SJSA1 (cell line): ENCODE measurements at regions not wholly inside any gene's neighbourhood (a gene's known extent, or its start where the extent isn't known, plus 50 kb on each side); places are given as distances from the start of the nearest gene placed in this dataset.
"Not testable (repeated sequence)": the region's sequence is repeated elsewhere in the genome, so short reads cannot be mapped to it uniquely, and the experiment has no call there.

Source experiments
- DNase-seq, 2 experiments: peaks; one replicate each; pipeline ENCODE4 v3.0.0-alpha.2; 2015 to 2020; ENCODE audit warnings: low spot score in 2 of 2, low read depth in 1 of 2
- H3K27ac ChIP-seq: fragments of 250-450 bp; sonication (Bioruptor Pico); 2 replicates; pipeline ENCODE4 v1.5.1; 2020; ENCODE audit warnings: mild to moderate bottlenecking, moderate library complexity
- H3K27me3 ChIP-seq: fragments of 250-450 bp; sonication (Bioruptor Pico); replicated peaks from 2 replicates; pipeline ENCODE4 v1.5.1; 2020; ENCODE audit warnings: mild to moderate bottlenecking, moderate library complexity
- H3K36me3 ChIP-seq: fragments of 250-450 bp; sonication (Bioruptor Pico); 2 replicates; pipeline ENCODE4 v1.5.1; 2020; ENCODE audit warnings: mild to moderate bottlenecking
- H3K4me1 ChIP-seq: fragments of 250-450 bp; sonication (Bioruptor Pico); replicated peaks from 2 replicates; pipeline ENCODE4 v1.6.1; 2021; ENCODE audit warnings: mild to moderate bottlenecking
- H3K4me3 ChIP-seq: fragments of 250-450 bp; sonication (Bioruptor Pico); 2 replicates; pipeline ENCODE4 v1.5.1; 2020; ENCODE audit warnings: mild to moderate bottlenecking
- H3K9me3 ChIP-seq: fragments of 250-450 bp; sonication (Bioruptor Pico); replicated peaks from 2 replicates; pipeline ENCODE4 v1.5.1; 2020; ENCODE audit warnings: mild to moderate bottlenecking

DNA sequence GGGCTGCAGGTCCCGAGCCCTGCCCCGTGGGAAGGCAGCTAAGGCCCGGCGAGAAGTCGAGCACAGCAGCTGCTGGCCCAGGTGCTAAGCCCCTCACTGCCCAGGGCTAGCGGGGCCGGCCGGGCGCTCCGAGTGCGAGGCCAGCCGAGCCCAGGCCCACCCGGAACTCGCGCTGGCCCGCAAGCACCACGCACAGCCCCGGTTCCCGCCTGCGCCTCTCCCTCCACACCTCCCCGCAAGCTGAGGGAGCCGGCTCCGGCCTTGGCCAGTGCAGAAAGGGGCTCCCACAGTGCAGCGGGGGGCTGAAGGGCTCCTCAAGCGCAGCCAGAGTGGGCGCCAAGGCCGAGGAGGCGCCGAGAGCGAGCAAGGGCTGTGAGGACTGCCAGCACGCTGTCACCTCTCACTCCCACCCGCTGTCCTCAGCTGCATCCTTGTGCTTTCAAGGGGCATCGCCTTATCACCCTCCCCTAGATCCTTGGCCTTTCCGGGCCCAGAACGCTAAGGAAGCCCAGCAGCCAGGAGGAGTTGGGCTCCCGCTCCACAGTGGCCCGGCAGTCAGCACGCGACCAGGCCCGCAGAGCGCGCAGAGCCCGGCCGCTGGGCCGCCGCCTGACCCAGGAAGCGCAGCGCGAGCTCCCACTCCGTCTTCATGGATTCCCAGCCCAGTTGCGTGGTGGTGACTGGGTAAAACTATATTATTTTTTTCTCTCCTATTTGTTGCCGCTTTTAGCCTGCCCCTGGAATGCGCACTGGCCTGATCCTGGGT is 144.1 kb downstream of the ARRDC4 start:
- H3K9me3 ChIP-seq, H3K27me3 ChIP-seq, H3K27ac ChIP-seq, H3K4me1 ChIP-seq, H3K36me3 ChIP-seq, DNase-seq, H3K4me3 ChIP-seq: not testable (repeated sequence)

DNA sequence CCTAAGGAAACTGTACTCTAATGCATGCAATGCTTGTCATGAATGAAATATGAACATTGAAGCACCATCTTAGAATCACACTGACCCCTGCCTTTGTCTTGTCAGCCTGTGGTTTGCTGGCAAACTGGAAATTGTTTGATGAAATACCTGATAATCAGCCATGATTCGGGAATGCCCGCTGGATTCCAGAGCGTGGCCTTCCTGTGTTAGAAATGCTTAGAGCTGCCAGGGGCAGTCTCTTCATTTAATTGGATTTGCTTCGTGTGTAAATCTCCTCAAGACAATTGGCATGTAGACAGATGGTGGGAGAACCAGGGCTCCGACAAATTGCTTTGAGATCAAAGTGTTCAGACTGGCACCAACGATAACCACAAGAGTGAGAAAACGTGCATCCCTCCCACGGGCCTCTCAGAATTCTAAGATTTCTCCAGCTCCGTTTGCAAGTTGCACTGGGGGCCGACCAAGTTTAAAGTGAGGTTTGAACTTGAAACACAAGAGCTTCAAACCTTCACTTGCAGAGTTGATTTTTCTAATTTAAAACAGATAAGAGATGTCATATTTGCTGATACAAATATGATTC is 146.2 kb downstream of the ARRDC4 start:
- H3K4me1 ChIP-seq, H3K27me3 ChIP-seq, H3K4me3 ChIP-seq, H3K9me3 ChIP-seq, H3K27ac ChIP-seq, H3K36me3 ChIP-seq, DNase-seq: not testable (repeated sequence)

DNA sequence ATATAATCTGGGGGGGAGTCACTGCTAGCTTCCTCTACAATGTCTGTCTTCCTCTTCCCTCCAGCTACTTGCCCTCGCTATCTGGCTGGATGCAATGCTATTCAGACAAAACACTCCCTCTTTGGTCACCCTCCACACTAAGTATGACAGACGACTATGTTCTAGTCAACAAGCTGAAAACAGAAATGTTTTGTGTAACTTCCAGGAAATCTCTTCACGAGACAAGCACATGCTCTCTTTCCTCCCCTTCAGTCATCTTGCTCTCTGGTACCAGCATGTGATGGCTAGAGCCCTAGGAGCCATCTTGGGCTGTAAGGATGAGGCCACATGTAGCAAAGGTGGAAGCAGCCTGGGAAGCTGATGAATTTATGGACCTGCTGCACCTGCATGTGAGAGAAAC is 151.3 kb downstream of the ARRDC4 start:
- Histone ChIP-seq H3K4me3 (no peak overlapping the region), H3K27ac (no peak overlapping the region), H3K36me3 (no peaks in the 10 kb centered on the region), H3K4me1 (no peaks in the 10 kb centered on the region), H3K9me3 (no peaks in the 10 kb centered on the region), H3K27me3 (no peaks in the 10 kb centered on the region)
- no peak for DNase-seq

- Histone ChIP-seq H3K27ac (no peak overlapping the region), H3K4me3 (no peak overlapping the region), H3K36me3 (no peaks in the 10 kb centered on the region), H3K9me3 (no peaks in the 10 kb centered on the region), H3K27me3 (no peaks in the 10 kb centered on the region), H3K4me1 (no peaks in the 10 kb centered on the region)
- no peak for DNase-seq
Observed at GRCh38 chr15:98113327-98113726, 152.8 kb downstream of the ARRDC4 start.

- no peak for DNase-seq
- Histone ChIP-seq H3K27ac (no peak overlapping the region), H3K27me3 (no peaks in the 10 kb centered on the region)
Observed at GRCh38 chr15:98120561-98120960, 160.1 kb downstream of the ARRDC4 start.

DNA sequence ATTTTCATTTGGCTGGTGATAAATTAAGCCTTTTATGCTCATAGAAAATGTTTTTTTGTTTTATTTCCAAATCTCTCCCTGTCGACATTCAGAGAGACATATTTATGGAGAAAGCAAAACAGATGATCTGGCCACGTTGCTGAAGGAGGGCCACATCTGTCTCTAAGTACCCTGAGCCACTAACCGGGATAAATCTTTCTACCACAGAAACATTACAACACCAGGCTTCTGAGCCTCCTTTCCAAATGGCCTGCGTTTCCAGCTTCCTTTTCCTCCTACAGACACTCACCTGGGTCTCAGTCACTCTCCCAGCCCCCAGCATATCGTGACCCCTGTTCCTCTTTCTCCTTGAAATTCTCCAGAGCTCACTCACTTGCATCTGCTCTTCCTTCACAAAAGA is 161.0 kb downstream of the ARRDC4 start:
- peaks cover 7% of the 10 kb centered on the region; the same call in 1 of the 2 replicates for H3K4me1 ChIP-seq
- no peak overlapping the region for H3K27ac ChIP-seq
- H3K36me3 ChIP-seq: no peaks in the 10 kb centered on the region
- H3K9me3 ChIP-seq: no peaks in the 10 kb centered on the region
- no peaks in the 10 kb centered on the region for H3K27me3 ChIP-seq
- DNase-seq: no peak
- H3K4me3 ChIP-seq: no peak overlapping the region

More at GRCh38 chr15:98120561-98120960, 160.1 kb downstream of the ARRDC4 start:
- H3K9me3 ChIP-seq: no peaks in the 10 kb centered on the region
- peaks cover 7% of the 10 kb centered on the region; the same call in 1 of the 2 replicates for H3K4me1 ChIP-seq
- H3K36me3 ChIP-seq: no peaks in the 10 kb centered on the region
- H3K4me3 ChIP-seq: no peak overlapping the region

- H3K27ac ChIP-seq: no peak overlapping the region
- no peaks in the 10 kb centered on the region for H3K36me3 ChIP-seq
- H3K27me3 ChIP-seq: no peaks in the 10 kb centered on the region
- no peaks in the 10 kb centered on the region for H3K9me3 ChIP-seq
- no peak for DNase-seq
- peaks cover 7% of the 10 kb centered on the region; the same call in 1 of the 2 replicates for H3K4me1 ChIP-seq
- H3K4me3 ChIP-seq: no peak overlapping the region
Observed at GRCh38 chr15:98121957-98122356, 161.5 kb downstream of the ARRDC4 start.

GRCh38 chr15:98123297-98123696 is 162.8 kb downstream of the ARRDC4 start:
- Histone ChIP-seq H3K9me3 (no peaks in the 10 kb centered on the region), H3K27me3 (no peaks in the 10 kb centered on the region), H3K36me3 (no peaks in the 10 kb centered on the region), H3K4me1 (peaks cover 7% of the 10 kb centered on the region; the same call in 1 of the 2 replicates), H3K4me3 (no peak overlapping the region), H3K27ac (no peak overlapping the region)
- DNase-seq: no peak

DNA sequence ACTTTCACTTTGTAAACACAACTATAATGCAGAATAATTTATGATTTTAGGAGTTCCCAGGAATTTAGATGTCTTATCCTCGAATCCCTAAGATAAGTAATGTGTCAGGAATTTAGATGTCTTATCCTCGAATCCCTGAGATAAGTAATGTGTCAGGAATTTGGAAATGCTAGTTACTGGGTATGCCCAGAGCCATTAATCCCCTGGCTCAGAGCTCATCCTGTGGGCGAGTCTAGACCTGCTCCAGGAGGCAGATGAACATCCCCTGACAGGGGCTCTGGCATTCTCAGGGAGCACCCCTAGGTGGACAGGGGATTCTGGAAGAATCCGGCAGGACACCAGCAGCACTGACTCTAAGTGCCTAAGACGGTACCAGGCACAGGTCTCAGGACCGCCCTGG is 163.3 kb downstream of the ARRDC4 start:
- Histone ChIP-seq H3K36me3 (no peaks in the 10 kb centered on the region), H3K9me3 (no peaks in the 10 kb centered on the region), H3K4me3 (no peak overlapping the region), H3K4me1 (peaks cover 7% of the 10 kb centered on the region; the same call in 1 of the 2 replicates), H3K27me3 (no peaks in the 10 kb centered on the region), H3K27ac (no peak overlapping the region)
- DNase-seq: no peak

DNA sequence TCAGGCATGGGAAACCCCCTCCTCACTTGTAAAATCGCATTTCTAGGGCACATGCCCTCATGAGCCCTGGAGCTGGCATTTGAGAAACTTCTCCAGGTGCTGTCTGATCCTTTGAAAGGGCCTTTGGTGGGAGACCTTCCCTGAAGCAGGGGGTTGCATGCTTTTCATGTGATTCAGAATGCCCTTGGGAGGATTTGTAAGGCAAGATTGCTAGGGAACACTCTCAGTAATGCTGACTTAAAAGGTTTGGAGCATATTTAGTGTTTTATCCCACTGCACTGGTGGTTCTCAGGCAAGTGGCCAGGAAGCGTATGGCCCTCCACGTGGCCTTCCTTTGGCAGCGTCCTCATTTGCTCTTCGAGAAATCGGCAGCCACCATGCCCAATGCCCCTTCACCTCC is 164.1 kb downstream of the ARRDC4 start:
- H3K36me3 ChIP-seq: no peaks in the 10 kb centered on the region
- no peak overlapping the region for H3K4me3 ChIP-seq
- DNase-seq: no peak
- H3K27ac ChIP-seq: no peak overlapping the region
- H3K4me1 ChIP-seq: peaks cover 7% of the 10 kb centered on the region; the same call in 1 of the 2 replicates
- no peaks in the 10 kb centered on the region for H3K27me3 ChIP-seq
- H3K9me3 ChIP-seq: no peaks in the 10 kb centered on the region

DNA sequence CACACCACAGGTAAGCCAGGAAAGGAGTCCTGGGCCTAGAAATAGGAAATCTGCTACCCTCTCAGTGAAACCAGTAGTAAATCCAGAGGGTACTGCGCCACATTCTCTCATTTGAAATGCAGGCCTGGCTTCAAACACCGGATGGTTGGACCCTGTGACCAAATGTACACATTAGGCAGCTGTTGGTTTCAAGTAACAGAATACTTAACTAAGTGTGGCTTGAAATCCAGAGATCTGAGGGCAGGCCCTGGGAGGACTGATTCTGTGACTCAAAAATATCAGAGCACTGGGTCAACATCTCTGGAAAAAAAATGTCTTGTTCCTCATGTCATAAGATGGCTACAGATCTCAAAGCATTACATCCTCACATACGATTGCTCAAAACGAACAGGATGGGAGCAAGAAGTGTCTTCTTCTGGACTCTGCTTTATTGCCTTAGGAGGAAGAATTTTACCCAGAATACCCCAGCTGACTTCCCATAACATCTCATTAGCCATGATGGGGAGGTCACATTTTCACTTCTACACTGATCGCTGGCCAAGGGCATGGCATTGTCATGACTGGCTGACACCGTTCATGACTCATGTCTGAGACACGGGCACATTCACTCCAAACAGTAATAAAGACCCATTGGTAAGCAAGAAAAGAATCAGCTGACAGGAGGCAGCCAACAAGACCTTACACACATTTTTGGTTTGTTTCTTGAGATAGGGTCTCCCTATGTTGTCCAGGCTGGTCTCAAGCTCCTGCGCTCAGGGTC is 166.0 kb downstream of the ARRDC4 start:
- H3K4me1 ChIP-seq: peaks cover 7% of the 10 kb centered on the region; the same call in 1 of the 2 replicates
- H3K36me3 ChIP-seq: no peaks in the 10 kb centered on the region
- H3K27ac ChIP-seq: no peak overlapping the region
- no peak overlapping the region for H3K4me3 ChIP-seq
- no peaks in the 10 kb centered on the region for H3K9me3 ChIP-seq
- H3K27me3 ChIP-seq: no peaks in the 10 kb centered on the region; the same call in 1 of the 2 replicates
- no peak for DNase-seq

- Histone ChIP-seq H3K4me3 (no peak overlapping the region), H3K4me1 (peaks cover 7% of the 10 kb centered on the region; the same call in 1 of the 2 replicates), H3K36me3 (no peaks in the 10 kb centered on the region), H3K9me3 (no peaks in the 10 kb centered on the region), H3K27me3 (no peaks in the 10 kb centered on the region; the same call in 1 of the 2 replicates), H3K27ac (no peak overlapping the region)
- no peak for DNase-seq
Observed at GRCh38 chr15:98127586-98127985, 167.1 kb downstream of the ARRDC4 start.

- Histone ChIP-seq H3K36me3 (no peaks in the 10 kb centered on the region), H3K9me3 (no peaks in the 10 kb centered on the region), H3K4me1 (no peaks in the 10 kb centered on the region), H3K27ac (no peak overlapping the region), H3K4me3 (no peak overlapping the region), H3K27me3 (no peaks in the 10 kb centered on the region; the same call in 1 of the 2 replicates)
- no peak for DNase-seq
Observed at GRCh38 chr15:98131924-98132323, 171.4 kb downstream of the ARRDC4 start.

GRCh38 chr15:98134905-98135304 is 174.4 kb downstream of the ARRDC4 start:
- no peak for DNase-seq
- Histone ChIP-seq H3K4me3 (no peak overlapping the region), H3K4me1 (no peaks in the 10 kb centered on the region), H3K27ac (no peak overlapping the region), H3K9me3 (no peaks in the 10 kb centered on the region), H3K27me3 (no peaks in the 10 kb centered on the region; the same call in none of the 2 replicates), H3K36me3 (no peaks in the 10 kb centered on the region)
